Hepatocyte (in vitro differentiated cells): ENCODE measurements at regions not wholly inside any gene's neighbourhood (a gene's known extent, or its start where the extent isn't known, plus 50 kb on each side); places are given as distances from the start of the nearest gene placed in this dataset.

Experiments used
- CTCF ChIP-seq: fragments of 200-600 bp; sonication (generic); IDR thresholded peaks from 2 replicates; pipeline ENCODE4 v1.5.1; 2016; ENCODE audit warnings: antibody characterized with exemption, mild to moderate bottlenecking; ENCODE audit not compliant: poor library complexity
- EZH2 ChIP-seq: fragments of 200-600 bp; sonication (generic); IDR thresholded peaks from 2 replicates; pipeline ENCODE4 v1.6.1; 2016; ENCODE audit warnings: antibody characterized with exemption, mild to moderate bottlenecking, borderline replicate concordance

- no peak for TF ChIP-seq CTCF
- TF ChIP-seq EZH2: no peak
Measured at GRCh38 chr6:109302176-109302575, 80.1 kb downstream of the CD164 start.
